Right forelimb (tissue), 1 donor: ENCODE measurements at regions not wholly inside any gene's neighbourhood (a gene's known extent, or its start where the extent isn't known, plus 50 kb on each side); places are given as distances from the start of the nearest gene placed in this dataset.
"Not testable (repeated sequence)": the region's sequence is repeated elsewhere in the genome, so short reads cannot be mapped to it uniquely, and the experiment has no call there.

ENCODE experiments used
- DNase-seq: peaks from one replicate; pipeline ENCODE4 v3.0.0-alpha.2; 2018

- no peak for DNase-seq
Measured at GRCh38 chr12:89833337-89834252, 125.0 kb upstream of the ATP2B1 start.

DNA sequence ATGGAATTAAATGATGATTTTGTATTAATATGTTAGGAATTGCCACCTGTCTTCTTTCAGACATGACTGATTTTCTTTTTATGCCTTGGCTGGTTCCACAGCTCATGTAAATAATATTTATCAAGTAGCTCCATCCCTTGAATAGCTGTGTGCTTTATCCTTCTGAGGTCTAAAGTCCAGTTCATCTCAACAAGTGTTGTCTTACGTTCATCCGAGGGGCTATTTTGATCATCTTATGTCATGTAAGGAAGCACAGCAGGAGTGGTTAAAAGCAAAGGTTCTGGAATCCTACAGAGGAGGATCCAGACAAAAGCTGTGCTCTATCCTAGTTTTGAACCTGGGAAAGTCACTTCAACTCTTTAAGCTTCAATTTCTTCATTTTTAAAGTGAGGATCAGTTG, 123.7 kb upstream of the ATP2B1 start:
- no peak for DNase-seq

- no peak for DNase-seq
Measured at GRCh38 chr12:89831310-89832095, 122.9 kb upstream of the ATP2B1 start.

GRCh38 chr12:89829434-89829975, 120.9 kb upstream of the ATP2B1 start:
- DNase-seq, result no peak

DNA sequence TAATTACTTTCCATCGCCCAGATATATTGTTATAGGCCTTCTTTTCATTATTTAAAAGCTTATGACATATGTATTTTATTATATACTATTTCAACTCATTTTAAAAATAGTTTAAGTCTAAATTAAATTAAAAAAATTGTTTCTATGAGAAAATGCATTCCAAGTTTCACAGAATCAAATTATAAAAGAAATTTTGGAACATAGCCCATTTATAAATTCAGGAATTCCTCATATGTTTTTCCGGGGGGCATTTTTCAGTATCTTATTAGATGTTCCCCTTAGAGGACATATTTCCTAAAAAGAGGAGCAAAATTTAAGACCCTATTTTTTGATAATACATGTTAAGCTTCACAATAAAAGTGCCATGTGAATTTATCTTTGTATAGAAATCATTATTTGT, 119.9 kb upstream of the ATP2B1 start:
- no peak for DNase-seq

DNA sequence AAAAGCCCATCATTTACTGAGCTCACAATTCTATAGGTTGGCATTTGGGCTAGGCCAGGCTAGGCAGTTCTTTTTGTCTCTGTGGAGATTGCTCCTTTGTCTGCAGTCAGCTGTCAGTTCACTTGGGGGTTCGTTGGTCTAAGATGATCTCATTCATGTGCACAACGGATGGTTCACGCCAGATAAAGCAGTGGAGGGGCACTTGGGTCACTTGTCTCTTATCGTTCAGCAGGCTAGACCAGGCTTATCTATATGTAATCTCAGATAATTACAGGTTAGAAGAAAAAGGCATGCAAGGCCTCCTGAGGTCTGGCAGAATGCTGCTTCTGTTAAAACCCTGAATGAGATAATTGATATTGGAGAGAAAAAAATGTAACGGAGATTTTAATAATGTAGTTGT, 119.0 kb upstream of the ATP2B1 start:
- no peak for DNase-seq

- DNase-seq, result no peak
Measured at GRCh38 chr12:89826468-89826867, 117.8 kb upstream of the ATP2B1 start.

DNA sequence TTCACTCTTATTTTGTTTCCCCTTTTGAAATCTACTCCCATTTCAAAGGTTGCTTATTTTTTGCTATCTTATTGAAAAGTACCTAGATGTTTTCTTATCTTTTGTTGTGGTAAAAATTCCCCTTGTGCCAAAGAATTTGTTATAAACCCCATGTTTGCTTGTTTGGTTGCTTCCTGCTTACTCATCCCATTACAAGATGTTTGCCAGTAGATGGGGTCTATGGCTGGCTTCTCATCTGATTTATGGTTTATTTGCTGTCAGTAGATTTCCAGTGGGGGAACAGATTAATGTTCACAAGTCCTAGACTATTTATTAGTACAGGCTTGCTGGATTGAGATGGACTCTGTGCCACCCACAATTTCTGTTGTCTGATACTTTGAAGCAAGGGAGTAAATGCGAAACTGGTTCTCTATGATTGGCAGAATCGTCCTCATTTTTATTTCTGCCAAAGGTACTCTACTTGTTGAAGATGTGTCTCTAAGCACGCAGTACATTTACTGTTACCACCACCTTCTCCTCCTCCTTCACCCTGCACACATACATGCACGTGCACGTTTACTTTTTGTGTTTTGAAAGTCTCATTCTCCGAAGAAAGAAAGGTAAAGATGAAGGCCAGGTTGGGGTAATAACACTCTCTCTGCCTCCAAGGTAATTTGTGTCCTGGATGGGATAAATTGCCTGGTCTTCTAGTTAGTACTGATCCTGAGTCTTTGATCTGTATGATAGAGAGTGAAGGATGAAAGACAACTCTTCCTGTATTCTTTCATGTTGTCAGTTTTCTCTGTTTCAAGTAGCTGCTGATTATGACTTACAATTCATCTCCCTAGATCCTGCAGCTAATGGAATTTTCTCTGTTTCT, 117.2 kb upstream of the ATP2B1 start:
- DNase-seq, result no peak

GRCh38 chr12:89824822-89825221, 116.2 kb upstream of the ATP2B1 start:
- no peak for DNase-seq

- DNase-seq, result not testable (repeated sequence)
Measured at GRCh38 chr12:89822992-89823391, 114.4 kb upstream of the ATP2B1 start.

DNA sequence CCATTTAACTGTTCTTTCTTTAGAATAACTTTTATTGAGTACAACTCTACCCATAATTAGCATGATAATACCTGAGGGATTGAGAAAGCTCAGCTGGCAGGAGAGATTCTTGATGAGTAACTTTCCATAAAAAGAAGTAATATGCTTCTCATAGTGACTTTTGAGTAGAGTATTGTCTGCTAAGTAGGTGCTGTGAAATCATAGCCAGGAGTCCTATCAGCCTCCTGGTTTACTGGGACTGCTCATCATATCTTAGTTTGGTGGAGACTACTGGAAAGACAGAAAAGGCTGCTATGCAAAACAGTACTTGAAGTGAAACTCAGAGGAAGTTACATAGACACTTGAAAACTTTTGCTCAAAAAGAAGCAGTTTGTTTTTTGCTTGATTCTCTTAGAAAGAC, 113.3 kb upstream of the ATP2B1 start:
- no peak for DNase-seq

- no peak for DNase-seq
Measured at GRCh38 chr12:89817501-89818226, 109.0 kb upstream of the ATP2B1 start.

DNA sequence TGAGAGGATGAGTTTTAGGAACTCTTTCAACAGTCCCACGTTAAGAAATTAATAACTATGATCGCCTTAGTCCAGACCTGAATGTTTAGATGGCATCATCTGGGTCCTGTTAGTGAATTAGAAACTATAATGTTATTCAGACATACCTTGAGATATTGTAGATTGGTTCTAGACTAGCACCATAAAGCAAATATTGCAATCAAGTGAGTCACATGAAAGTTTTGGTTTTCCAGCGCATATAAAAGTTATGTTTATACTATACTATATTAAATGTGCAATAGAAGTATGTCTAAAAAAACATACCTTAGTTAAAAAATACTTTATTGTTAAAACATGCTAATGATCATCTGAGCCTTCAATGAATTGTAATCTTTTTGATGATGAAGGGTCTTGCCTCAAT, 106.6 kb upstream of the ATP2B1 start:
- no peak for DNase-seq

DNA sequence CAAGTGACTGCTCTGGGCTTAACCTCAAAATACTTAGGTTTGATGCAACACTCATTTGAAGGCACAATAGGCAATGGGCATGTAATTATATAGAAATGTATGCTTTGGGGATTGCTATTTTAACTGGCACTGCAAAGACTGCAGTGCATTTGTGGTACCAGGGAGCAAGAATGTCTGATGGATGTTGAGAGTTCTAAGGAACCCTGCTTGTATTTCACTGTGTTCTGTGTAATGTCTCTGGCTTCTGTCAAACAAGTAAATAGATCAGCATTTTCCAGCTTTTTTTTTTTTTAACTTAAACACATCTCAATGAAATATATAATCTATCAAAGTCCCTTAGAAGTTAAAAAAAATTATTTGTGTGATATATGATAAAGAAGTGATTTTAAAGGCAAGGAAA, 94.8 kb upstream of the ATP2B1 start:
- no peak for DNase-seq

DNA sequence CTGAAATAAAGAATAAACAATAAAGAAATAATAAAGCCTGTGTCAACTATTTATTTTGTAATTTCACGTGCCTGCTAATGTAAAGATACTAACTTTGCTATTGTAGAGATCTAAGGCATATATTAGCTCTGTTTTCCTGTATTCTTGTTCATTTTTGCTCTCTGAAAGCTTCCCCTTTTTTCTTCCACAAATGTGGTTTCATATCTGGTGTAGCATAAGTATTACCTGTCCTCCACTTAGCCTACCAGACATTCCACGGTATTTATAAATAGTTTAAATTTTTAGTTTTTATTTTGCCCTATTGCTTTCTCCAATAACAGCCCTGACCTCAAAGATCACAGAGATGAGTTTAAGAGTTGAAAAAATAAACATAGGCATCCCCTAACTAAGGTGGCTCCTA, 92.6 kb upstream of the ATP2B1 start:
- DNase-seq, result no peak

GRCh38 chr12:89800435-89800834, 91.8 kb upstream of the ATP2B1 start:
- no peak for DNase-seq

DNA sequence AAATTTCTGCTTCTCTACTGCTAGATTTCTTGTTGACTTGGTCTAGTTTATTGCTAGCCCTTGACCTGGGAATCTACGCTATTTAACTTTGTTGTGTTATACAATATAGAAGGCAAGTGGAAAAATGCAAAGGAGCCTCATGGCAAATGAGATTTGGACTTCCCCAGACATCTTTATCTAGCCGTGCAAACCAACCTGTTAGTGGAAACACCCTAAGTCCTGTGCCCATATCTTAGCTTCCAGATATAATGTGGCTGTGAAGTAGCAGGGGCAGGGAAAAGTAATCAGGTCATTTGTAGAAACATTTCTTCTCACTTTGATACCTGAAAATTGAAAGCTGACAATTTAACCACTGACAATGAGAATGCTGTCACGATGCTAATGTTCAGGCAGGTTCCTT, 90.7 kb upstream of the ATP2B1 start:
- no peak for DNase-seq

GRCh38 chr12:89797436-89797835, 88.8 kb upstream of the ATP2B1 start:
- no peak for DNase-seq

DNA sequence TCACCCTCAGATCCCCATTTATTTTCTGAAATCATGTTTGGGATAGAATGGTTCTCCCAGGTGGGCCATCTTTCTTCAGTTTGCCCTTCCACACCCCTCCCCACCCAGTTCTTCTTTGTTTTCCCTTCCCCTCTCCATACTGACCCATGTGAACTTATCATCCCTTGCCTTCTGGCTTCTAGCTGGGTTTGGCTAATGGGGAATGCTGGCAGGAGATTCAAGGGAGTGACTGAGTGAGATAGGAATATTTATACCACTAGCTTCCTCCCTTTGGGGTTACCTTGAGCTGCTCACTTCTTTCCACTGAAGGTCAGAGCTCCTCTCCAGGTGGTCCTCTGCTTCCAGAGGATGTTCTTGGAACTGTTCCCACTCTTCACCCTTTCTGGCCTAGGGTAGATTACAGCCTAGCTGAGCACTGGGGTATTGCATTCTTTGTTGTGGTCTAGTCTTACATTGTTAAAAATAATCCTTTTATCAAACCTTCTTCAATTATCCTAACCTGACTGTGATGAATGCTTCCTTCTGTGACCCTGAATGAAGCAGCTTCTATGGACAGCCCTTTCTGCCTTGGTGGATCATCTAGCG, 88.3 kb upstream of the ATP2B1 start:
- no peak for DNase-seq

DNA sequence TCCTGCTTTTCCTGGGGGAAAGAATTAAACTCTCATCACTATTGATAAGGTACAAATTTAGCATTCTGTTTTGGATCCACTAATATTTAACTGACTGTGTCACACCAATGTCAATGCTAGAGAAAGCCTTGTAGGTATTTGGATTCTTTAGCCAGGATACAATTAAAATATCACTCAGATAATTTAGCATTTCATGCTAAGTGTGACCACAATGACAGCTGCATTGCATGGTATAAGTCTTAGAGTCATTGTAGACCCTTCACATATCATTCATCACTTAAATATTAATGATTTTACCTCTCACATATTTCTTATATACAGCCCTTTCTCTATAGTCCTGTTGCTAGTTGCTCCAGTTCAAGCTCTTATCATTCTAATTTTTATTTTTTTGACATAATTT, 85.3 kb upstream of the ATP2B1 start:
- no peak for DNase-seq

DNA sequence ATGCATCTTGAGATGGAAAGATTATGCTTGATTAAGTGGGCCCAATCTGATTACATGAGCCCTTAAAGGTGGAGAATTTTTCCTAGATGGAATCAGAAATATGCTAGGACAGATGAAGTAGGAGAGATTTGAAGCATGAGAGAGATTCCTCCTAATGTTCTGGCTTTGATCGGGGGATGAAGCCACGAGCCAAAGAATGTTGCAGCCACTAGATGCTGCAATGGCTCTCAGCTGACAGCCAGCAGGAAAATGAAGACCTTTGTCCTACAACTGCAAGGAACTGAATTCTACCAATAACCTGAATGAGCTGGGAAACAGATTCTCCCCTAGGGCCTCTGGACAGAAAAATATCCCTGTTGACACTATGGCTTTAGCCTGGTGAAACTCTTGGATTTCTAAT, 82.6 kb upstream of the ATP2B1 start:
- DNase-seq, result no peak

DNA sequence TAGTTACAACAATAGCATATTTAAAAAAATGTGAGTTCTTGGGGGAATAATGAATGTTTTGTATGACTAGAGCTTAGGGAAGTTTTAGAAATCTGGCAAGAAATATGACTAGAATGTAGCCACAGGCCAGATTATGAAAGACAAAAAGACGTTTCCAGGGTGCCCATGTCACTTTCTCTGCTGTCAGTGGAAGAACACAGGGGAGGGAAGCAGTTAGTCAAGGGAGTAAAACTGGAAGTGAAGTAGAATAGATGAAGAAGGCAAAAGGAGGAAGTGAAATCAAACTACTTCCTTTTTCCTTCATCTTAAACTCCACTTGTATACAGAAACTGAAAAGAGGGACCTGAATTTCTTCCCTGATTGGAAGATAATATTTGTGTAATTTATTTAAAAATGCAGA, 81.2 kb upstream of the ATP2B1 start:
- DNase-seq, result no peak
